Liver (tissue), 3 donors: ENCODE measurements at regions not wholly inside any gene's neighbourhood (a gene's known extent, or its start where the extent isn't known, plus 50 kb on each side); places are given as distances from the start of the nearest gene placed in this dataset.

Experiments used
- CTCF ChIP-seq: fragments of 150-350 bp; IDR thresholded peaks from 2 replicates; pipeline ENCODE4 v1.5.1; 2017; ENCODE audit warnings: improper control_type of control experiment, low read depth, low read length; ENCODE audit not compliant: missing input control
- EGR1 ChIP-seq, 2 donors: IDR thresholded peaks; 2 replicates each; pipeline ENCODE4 v1.6.1; 2016 to 2018; ENCODE audit warnings: antibody characterized with exemption in 2 of 2, low read depth in 2 of 2
- JUND ChIP-seq, 2 donors: IDR thresholded peaks; 2 replicates each; pipeline ENCODE4 v1.6.1; 2016; ENCODE audit warnings: antibody characterized with exemption in 2 of 2
- MAX ChIP-seq: IDR thresholded peaks from 2 replicates; pipeline ENCODE4 v1.6.1; 2016; ENCODE audit warnings: antibody characterized with exemption
- REST ChIP-seq: IDR thresholded peaks from 2 replicates; pipeline ENCODE4 v1.6.1; 2016; ENCODE audit warnings: antibody characterized with exemption, mild to moderate bottlenecking
- TAF1 ChIP-seq: conservative IDR thresholded peaks from 2 replicates; pipeline ENCODE4 v1.6.1; 2016; ENCODE audit warnings: antibody characterized with exemption, mild to moderate bottlenecking
- donor health status: healthy.
- donor health status: healthy.

GRCh38 chr13:38473305-38473704 is 123.7 kb downstream of the UFM1 start:
- TF ChIP-seq CTCF = no peak
- no peak for TF ChIP-seq EGR1 (IDR thresholded peaks at IDR 0.05; ENCODE audit: low read depth in 2 of 2)
- TF ChIP-seq JUND (IDR thresholded peaks at IDR 0.05) = no peak
- TF ChIP-seq MAX = no peak
- no peak for TF ChIP-seq REST
- no peak for TF ChIP-seq TAF1
